ENCODE measurements at regions not wholly inside any gene's neighbourhood (a gene's known extent, or its start where the extent isn't known, plus 50 kb on each side); places are given as distances from the start of the nearest gene placed in this dataset.
"Not testable (repeated sequence)": the region's sequence is repeated elsewhere in the genome, so short reads cannot be mapped to it uniquely, and the experiment has no call there.

- DNase-seq, result not testable (repeated sequence)
Observed at GRCh38 chr9:104195142-104195541, 101.0 kb downstream of the SMC2 start.

GRCh38 chr9:104200456-104200994, 106.4 kb downstream of the SMC2 start:
- DNase-seq, result no peak

GRCh38 chr9:104206766-104207165, 112.7 kb downstream of the SMC2 start:
- no peak for DNase-seq

- DNase-seq, result no peak
Observed at GRCh38 chr9:104209387-104209786, 115.3 kb downstream of the SMC2 start.

- DNase-seq, result no peak
Observed at GRCh38 chr9:104227108-104227507, 133.0 kb downstream of the SMC2 start.

DNA sequence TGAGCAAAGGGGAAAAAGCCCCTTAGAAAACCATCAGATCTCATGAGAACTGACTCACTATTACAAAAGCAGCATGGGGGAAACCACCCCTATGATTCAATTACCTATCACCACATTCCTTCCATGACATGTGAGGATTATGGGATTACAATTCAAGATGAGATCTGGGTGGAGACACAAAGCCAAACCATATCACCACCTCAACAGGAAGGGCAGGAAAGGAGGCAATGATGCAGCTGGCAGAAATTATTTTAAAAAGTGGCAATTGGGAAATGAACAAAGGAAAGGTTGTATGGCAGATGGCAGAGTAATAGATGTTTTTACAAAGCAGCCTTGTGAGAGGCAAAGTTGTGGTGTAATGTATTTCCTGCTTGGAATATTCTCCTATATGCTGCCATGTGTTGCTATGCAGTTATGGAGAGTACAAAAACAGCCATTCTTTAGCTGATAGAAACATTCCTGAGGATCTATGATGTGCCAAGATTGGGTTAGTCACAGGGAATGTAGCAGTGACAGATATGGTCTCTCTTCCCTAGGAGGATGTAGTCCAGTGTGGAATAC, 138.8 kb downstream of the SMC2 start:
- DNase-seq, result no peak

- DNase-seq, result no peak
Observed at GRCh38 chr9:104233366-104233765, 139.3 kb downstream of the SMC2 start.

GRCh38 chr9:104234632-104235337, 140.7 kb downstream of the SMC2 start:
- DNase-seq, result not testable (repeated sequence)

GRCh38 chr9:104235347-104236120, 141.4 kb downstream of the SMC2 start:
- not testable (repeated sequence) for DNase-seq

GRCh38 chr9:104238668-104239067, 144.6 kb downstream of the SMC2 start:
- DNase-seq, result no peak

- DNase-seq, result no peak
Observed at GRCh38 chr9:104240890-104241289, 146.8 kb downstream of the SMC2 start.

DNA sequence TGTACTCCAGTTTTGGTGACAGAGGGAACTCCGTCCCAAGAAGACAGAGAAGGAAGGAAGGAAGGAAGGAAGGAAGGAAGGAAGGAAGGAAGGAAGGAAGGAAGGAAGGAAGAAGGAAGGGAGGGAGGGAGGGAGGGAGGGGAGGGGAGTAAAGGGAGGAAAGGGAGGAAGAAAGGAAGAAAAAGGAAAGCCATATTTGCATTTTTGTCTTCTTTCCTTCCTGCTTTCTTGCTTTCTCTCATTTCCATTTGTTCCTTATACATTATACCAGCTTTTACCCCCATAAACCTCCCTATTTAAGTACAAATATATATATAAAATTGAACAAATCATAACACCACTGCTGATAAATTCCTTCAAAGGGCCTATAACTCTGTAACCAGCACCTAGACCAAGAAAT, 151.8 kb downstream of the SMC2 start:
- DNase-seq, result no peak

DNA sequence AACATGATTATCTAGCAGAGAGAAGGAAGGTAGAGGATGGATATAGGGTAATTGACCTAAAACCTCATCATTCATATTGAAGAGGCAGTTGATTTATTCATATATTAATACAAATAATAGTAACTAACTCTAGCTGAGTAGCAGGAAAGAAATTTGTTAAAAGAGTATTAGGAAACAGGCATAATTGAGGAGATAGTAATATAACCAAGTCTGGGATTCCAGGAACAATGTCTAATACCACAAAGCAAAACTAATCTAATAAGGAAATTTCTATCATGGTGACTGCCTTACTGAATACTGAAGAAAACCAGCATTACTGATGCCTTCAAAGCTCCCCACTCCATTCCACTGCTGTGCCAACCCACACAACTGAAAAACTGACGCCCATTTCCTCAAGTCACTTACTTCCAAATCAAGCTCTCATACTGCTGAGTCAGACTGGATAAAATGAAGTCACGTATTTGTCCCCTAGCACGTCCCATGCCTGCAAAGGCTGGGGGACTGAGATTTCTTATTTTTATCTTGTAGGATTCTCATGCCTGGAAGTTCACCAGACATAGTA, 153.9 kb downstream of the SMC2 start:
- no peak for DNase-seq

DNA sequence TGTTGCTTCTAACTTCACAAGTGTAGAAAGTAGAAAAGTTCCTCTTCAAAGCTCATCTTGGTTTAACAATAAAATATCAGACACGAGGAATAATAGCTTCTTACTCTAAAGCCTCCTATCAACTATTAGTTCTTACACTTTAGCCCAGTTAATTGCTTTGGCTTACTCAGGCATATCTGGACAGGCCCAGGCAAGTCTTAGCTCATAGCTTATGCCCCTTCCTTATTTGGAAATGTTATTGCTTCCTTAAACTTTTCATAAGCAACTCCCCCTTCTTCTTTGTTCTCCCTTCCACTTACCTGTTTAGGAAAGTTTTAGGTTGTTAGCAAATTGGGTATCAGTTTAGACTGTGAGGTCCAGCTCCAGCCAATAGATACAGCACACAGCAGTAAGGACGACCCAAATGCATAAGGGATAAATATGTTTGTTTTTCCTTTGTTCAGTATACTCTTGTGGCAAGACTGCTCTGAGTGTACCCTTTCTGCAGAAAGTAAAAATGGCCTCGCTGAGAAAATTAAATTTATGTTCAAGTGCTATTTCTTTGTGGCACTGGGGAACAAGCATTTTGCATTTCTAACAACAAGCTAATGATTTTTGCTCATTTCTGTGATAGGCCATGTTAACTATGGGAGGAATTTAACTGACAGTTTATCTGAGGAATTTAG, 162.1 kb downstream of the SMC2 start:
- no peak for DNase-seq

DNA sequence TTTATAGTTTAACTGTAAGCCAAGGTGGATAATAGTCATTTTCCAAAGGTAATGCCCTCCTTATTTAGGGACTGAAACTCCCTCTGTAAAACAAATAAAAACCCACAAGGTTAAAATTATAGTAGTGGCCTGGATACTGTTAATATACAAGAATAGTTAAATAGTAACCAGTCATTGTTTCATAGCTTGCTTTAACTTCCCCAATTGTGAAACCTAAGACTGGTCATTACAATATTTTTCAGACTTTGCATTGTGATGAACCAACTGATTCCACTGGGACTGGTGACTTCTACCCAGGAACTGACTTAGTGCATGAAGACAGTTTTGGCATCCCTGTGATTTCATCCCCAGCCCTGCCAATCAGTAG, 162.6 kb downstream of the SMC2 start:
- no peak for DNase-seq

DNA sequence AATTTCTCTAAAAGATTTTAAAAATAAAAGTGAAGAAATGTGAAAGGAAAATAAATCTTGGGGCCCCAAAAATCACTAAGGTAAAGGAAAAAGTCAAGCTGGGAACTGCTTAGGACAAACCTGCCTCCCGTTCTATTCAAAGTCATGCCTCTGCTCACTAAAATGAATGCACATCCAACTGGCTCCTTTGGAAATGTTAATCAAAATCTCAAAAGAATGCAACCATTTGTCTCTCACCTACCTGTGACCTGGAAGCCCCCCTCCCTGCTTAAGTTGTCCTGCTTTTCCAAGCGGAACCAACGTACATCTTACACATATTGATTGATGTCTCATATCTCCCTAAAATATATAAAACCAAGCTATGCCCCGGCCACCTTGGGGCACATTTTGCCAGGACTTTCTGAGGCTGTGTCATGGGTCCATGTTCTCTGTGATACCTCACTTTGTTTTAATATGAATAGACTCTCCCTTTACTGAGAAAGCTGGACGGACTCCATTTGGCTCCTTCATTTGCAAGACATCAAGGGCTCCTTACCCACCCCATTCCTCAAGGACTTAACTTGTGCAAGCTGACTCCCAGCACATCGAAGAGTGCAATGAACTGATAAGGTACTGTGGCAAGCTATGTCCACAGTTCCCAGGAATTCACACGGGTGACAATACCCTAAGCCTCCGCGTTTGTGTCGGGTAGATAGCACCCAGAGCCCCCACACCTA, 164.3 kb downstream of the SMC2 start:
- DNase-seq, result no peak

DNA sequence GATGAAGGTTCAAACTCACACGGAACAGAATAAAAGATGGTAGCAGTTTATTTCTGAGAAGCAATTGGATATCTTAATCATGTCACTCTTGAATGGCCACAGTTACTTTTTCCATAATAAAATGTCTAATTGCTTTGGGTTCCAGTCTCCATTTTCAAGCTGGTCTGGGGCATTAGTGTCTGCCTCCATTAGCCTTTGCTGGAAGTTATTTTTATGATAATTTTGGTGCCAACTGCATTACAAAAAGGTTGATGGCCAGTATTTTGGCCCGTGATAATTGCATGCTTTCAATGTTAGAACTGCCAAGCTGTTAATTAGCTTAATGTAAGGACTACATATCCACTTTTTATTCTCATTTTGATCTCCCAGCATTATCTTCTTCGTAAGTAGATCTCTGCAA, 165.9 kb downstream of the SMC2 start:
- DNase-seq, result no peak

GRCh38 chr9:104263942-104264341, 169.8 kb downstream of the SMC2 start:
- DNase-seq, result no peak

GRCh38 chr9:104264431-104264830, 170.3 kb downstream of the SMC2 start:
- no peak for DNase-seq

- DNase-seq, result no peak
Observed at GRCh38 chr9:104269374-104269773, 175.3 kb downstream of the SMC2 start.

- DNase-seq, result no peak
Observed at GRCh38 chr9:104269996-104270963, 176.2 kb downstream of the SMC2 start.
